ENCODE measurements at regions not wholly inside any gene's neighbourhood (a gene's known extent, or its start where the extent isn't known, plus 50 kb on each side); places are given as distances from the start of the nearest gene placed in this dataset.
"Not testable (repeated sequence)": the region's sequence is repeated elsewhere in the genome, so short reads cannot be mapped to it uniquely, and the experiment has no call there.

DNA sequence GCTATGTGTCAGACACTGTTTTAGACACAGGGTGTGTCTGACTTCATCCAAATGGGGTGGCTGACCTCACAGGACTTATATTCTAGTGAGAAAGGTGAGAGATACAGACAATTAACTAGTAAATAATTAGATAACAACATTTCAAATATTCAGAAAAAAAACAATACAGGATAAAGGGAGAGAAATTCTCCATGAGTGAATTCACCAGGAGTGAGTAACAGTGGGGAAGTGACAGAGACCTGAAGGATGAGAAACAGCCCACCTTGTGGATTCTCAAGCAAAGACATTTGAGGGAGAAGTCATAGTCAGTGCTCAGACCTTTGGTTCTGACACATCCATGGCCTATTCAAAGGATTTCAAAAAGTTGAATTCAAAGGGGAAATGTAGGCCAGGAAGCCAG, 627.9 kb downstream of the IQCM start:
- Histone ChIP-seq H3K27me3 (no peaks in the 10 kb centered on the region), H3K27ac (no peak overlapping the region), H3K9me3 (ENCODE audit: low read depth) (no peaks in the 10 kb centered on the region), H3K4me3 (no peak overlapping the region), H3K36me3 (no peaks in the 10 kb centered on the region), H3K4me1 (ENCODE audit: low read depth) (no peaks in the 10 kb centered on the region)
- TF ChIP-seq, protein P1, sequence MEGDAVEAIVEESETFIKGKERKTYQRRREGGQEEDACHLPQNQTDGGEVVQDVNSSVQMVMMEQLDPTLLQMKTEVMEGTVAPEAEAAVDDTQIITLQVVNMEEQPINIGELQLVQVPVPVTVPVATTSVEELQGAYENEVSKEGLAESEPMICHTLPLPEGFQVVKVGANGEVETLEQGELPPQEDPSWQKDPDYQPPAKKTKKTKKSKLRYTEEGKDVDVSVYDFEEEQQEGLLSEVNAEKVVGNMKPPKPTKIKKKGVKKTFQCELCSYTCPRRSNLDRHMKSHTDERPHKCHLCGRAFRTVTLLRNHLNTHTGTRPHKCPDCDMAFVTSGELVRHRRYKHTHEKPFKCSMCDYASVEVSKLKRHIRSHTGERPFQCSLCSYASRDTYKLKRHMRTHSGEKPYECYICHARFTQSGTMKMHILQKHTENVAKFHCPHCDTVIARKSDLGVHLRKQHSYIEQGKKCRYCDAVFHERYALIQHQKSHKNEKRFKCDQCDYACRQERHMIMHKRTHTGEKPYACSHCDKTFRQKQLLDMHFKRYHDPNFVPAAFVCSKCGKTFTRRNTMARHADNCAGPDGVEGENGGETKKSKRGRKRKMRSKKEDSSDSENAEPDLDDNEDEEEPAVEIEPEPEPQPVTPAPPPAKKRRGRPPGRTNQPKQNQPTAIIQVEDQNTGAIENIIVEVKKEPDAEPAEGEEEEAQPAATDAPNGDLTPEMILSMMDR (IDR thresholded peaks at IDR 0.05; ENCODE audit: low read depth, low read length) = no peak
- DNase-seq (ENCODE audit: low read depth in 1 of 2, low spot score in 1 of 2) = no peak

DNA sequence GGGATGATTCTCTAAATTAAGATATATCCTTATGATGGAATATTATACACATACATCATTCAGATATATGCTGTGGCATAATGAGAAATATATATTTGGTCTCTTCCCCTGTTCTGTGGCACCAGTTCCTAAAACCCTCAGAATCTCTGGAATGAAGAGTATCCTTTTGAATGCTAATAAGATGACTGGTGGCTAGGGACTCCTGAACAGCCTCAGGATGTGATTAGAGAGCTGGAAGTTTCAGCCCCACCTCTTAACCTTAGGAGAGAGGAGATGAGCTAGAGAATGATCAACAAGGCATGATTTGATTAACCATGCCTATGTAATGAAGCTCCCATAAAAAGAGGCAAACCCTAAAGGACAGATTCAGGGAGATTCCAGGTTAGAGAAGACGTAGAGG, 632.0 kb downstream of the IQCM start:
- no peaks in the 10 kb centered on the region for H3K9me3 ChIP-seq (ENCODE audit: low read depth)
- DNase-seq (ENCODE audit: low read depth in 1 of 2, low spot score in 1 of 2) = no peak

DNA sequence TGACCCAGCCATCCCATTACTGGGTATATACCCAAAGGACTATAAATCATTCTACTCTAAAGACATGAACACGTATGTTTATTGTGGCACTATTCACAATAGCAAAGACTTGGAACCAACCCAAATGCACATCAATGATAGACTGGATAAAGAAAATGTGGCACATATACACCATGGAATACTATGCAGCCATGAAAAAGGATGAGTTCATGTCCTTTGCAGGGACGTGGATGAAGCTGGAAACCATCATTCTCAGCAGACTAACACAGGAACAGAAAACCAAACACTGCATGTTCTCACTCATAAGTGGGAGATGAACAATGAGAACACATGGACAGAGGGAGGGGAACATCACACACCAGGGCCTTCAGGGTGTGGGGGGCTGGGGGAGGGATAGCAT, 634.2 kb downstream of the IQCM start:
- not testable (repeated sequence) for DNase-seq (ENCODE audit: low read depth in 1 of 2, low spot score in 1 of 2); H3K4me1 ChIP-seq (ENCODE audit: low read depth); H3K4me3 ChIP-seq; H3K27ac ChIP-seq; H3K9me3 ChIP-seq (ENCODE audit: low read depth); H3K27me3 ChIP-seq; H3K36me3 ChIP-seq

More for the DNA sequence above, 632.0 kb downstream of the IQCM start:
- Histone ChIP-seq H3K4me3 (no peak overlapping the region), H3K27ac (no peak overlapping the region), H3K36me3 (no peaks in the 10 kb centered on the region), H3K27me3 (no peaks in the 10 kb centered on the region), H3K4me1 (ENCODE audit: low read depth) (no peaks in the 10 kb centered on the region)
- TF ChIP-seq, protein P1 (IDR thresholded peaks at IDR 0.05; ENCODE audit: low read depth, low read length) = no peak

DNA sequence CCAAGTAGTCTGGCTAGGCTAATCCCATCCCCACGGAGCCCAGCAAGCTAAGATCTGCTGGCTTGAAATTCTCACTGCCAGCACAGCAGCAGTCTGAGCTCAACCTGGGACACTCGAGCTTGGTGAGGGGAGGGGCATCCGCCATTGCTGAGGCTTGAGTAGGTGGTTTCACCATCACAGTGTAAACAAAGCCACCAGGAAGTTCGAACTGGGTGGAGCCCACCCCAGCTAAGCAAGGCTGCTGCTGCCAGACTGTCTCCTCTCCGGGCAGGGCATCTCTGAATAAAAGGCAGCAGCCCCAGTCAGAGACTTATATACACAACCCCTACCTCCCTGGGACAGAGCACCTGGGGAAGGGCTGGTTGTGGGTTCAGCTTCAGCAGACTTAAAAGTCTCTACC, 639.6 kb downstream of the IQCM start:
- H3K27ac ChIP-seq = no peak overlapping the region
- H3K4me3 ChIP-seq = no peak overlapping the region
- no peaks in the 10 kb centered on the region for H3K4me1 ChIP-seq (ENCODE audit: low read depth)
- H3K27me3 ChIP-seq = no peaks in the 10 kb centered on the region
- TF ChIP-seq, protein P1 (IDR thresholded peaks at IDR 0.05; ENCODE audit: low read depth, low read length) = no peak
- H3K36me3 ChIP-seq = no peaks in the 10 kb centered on the region
- DNase-seq (ENCODE audit: low read depth in 1 of 2, low spot score in 1 of 2) = no peak
- H3K9me3 ChIP-seq (ENCODE audit: low read depth) = no peaks in the 10 kb centered on the region

DNA sequence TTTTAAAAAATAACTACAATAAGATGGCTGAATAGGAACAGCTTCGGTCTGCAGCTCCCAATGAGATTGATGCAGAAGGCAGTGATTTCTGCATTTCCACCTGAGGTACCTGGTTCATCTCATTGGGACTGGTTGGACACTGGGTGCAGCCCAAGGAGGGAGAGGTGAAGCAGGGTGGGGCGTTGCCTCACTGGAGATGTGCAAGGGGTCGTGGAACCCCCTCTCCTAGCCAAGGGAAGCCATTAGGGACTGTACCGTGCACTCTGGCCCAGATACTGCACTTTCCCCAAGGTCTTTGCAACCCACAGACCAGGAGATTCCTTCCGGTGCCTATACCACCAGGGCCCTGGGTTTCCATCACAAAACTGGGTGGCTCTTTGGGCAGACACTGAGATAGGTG, 640.1 kb downstream of the IQCM start:
- Histone ChIP-seq H3K4me1 (ENCODE audit: low read depth) (no peaks in the 10 kb centered on the region), H3K4me3 (no peak overlapping the region), H3K27me3 (no peaks in the 10 kb centered on the region), H3K36me3 (no peaks in the 10 kb centered on the region), H3K27ac (no peak overlapping the region), H3K9me3 (ENCODE audit: low read depth) (no peaks in the 10 kb centered on the region)
- DNase-seq (ENCODE audit: low read depth in 1 of 2, low spot score in 1 of 2) = no peak
- TF ChIP-seq, protein P1 (IDR thresholded peaks at IDR 0.05; ENCODE audit: low read depth, low read length) = no peak

DNA sequence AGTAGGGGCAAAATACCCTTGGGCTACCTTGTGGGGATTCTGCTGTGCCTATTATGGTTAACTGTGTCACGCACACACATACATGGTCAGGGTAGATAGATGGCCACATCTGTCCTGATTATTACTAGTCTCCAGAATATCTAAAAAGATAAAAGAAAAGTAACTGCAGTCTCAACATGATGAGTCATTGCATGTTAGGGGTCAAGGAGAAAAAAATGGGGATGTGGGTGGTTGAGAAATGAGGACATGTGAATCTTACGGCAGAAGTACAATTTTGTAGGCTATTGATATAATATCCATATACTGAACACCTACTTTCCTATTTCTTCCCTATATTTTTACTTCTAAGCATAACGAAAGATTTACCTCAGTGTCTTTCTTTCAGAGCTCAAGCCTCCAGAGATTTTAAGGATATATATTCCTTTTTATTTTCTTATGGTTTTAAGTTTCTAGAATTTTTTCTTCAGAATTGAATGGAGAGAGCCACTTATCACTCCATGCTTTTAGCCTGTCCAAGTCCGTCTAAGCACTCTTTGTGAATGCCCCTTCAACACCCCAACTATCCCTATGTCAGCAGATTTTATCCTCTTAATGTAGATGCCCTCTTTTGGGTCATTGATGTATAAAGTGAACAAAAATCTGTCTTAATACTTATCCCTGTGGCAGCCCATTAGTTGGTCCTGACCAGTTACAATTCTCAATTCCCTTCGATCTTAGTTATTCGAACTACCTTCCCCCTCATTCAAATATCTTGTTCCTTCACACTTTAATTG, 642.2 kb downstream of the IQCM start:
- no peak overlapping the region for H3K4me3 ChIP-seq
- no peak overlapping the region for H3K27ac ChIP-seq
- no peaks in the 10 kb centered on the region for H3K36me3 ChIP-seq
- TF ChIP-seq, protein P1 (IDR thresholded peaks at IDR 0.05; ENCODE audit: low read depth, low read length) = no peak
- no peaks in the 10 kb centered on the region for H3K9me3 ChIP-seq (ENCODE audit: low read depth)
- DNase-seq (ENCODE audit: low read depth in 1 of 2, low spot score in 1 of 2) = no peak
- no peaks in the 10 kb centered on the region for H3K27me3 ChIP-seq
- no peaks in the 10 kb centered on the region for H3K4me1 ChIP-seq (ENCODE audit: low read depth)
